ENCODE measurements at regions not wholly inside any gene's neighbourhood (a gene's known extent, or its start where the extent isn't known, plus 50 kb on each side); places are given as distances from the start of the nearest gene placed in this dataset.

DNA sequence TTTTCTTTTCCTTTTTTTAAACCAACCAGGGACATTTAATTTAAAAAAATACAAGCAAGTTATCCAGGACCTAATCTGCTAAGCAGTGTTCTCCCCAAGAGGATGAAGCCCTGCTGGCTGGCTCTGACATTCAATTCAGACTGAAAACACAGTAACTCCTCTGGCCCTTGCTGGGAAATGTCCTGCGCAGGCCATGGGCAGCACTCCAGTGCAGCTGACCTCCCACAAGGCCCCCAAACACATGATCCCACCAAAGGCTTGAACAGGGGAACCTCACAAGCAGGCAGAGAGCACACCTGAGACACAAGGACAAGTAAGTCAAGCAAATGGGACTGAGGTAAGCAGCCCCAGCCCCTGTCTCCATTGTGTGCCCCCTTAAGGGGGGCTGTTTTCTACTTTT lies 56.9 kb upstream of the FHIP2A start:
- no peak overlapping the region for H2BK20ac ChIP-seq (ENCODE audit: low read depth, low read length)
- H3K79me1 ChIP-seq (ENCODE audit: low read depth in 1 of 2, low read length in 2 of 2): peaks cover 0 to 3% of the 10 kb centered on the region in 2 experiments; a peak in 1 of 4 replicates
- H3K14ac ChIP-seq (replicated peaks; ENCODE audit: low read depth, low read length): no peak overlapping the region
- no peak overlapping the region for H3K4me2 ChIP-seq (ENCODE audit: low read depth, low read length)
- no peak overlapping the region for H2AFZ ChIP-seq (replicated peaks; ENCODE audit: low read length, poor library complexity)
- H3K9ac ChIP-seq (ENCODE audit: low read depth, low read length): no peak overlapping the region
- WGBS, 2 experiments (ENCODE audit: extremely low coverage in 2 of 2, insufficient read length in 1 of 2): no CpG with 5 or more reads among the region's 1 CpG
- intact Hi-C loops (cut with micrococcal nuclease): loop anchor here (5.0 kb wide), 1 partner anchor 52 kb away; no protein-coding TSS in a partner anchor
- H4K20me1 ChIP-seq (ENCODE audit: insufficient read depth, low read length): no peaks in the 10 kb centered on the region
- no peak overlapping the region for H3K4ac ChIP-seq (ENCODE audit: low read depth, low read length)
- no peak for ATAC-seq (ENCODE audit: low read depth)
- ChIA-PET CTCF (no interaction called here), POLR2A (ENCODE audit: unreplicated experiment) (no interaction called here)
- no peak for DNase-seq
- no peak overlapping the region for H4K5ac ChIP-seq (ENCODE audit: low read depth, low read length)
- no peak overlapping the region for H2BK15ac ChIP-seq (ENCODE audit: low read depth, low read length)
- no TSS peak for BruUV-seq (replicated peaks)
- no peaks in the 10 kb centered on the region for H3K36me3 ChIP-seq (ENCODE audit: control insufficient read depth, insufficient read depth, low read length)
- H3K23ac ChIP-seq (ENCODE audit: low read depth, low read length): no peak overlapping the region
- no peak overlapping the region for H3K4me3 ChIP-seq (ENCODE audit: insufficient read depth, low read depth, low read length)
- TF ChIP-seq MXI1 (IDR thresholded peaks at IDR 0.05; ENCODE audit: borderline replicate concordance, low read depth, low read length) (no peak), RFX5 (IDR thresholded peaks at IDR 0.05; ENCODE audit: low read depth, low read length) (no peak), CEBPB (IDR thresholded peaks at IDR 0.05; ENCODE audit: low read depth, low read length) (no peak), FOS (IDR thresholded peaks at IDR 0.05; ENCODE audit: low read depth, low read length) (no peak), BHLHE40 (IDR thresholded peaks at IDR 0.05; ENCODE audit: low read depth, low read length) (no peak), MAZ (IDR thresholded peaks at IDR 0.05; ENCODE audit: borderline replicate concordance, low read depth, low read length) (no peak)
- peaks cover 2% of the 10 kb centered on the region; the same call in 1 of the 2 replicates for H3K27me3 ChIP-seq (ENCODE audit: control insufficient read depth, insufficient read depth, low read length)
- H3K56ac ChIP-seq (ENCODE audit: extremely low read depth, insufficient read depth, low read length): no peak overlapping the region
- H3K9me1 ChIP-seq (ENCODE audit: insufficient read depth, low read length): no peaks in the 10 kb centered on the region
- H2AK9ac ChIP-seq (replicated peaks; ENCODE audit: low read depth, low read length, poor library complexity): no peak overlapping the region
- H3K4me1 ChIP-seq (ENCODE audit: control insufficient read depth, insufficient read depth, low read length): no peaks in the 10 kb centered on the region
- no peak overlapping the region for H4K91ac ChIP-seq (ENCODE audit: insufficient read depth, low read depth, low read length)
- no peaks in the 10 kb centered on the region for H3K9me3 ChIP-seq (ENCODE audit: control insufficient read depth, insufficient read depth, low read length)
- no peak overlapping the region for H3K18ac ChIP-seq (ENCODE audit: low read depth, low read length)
- dilution Hi-C loops (cut with HindIII; ENCODE audit: low sequenced_read_pairs, unreplicated experiment): no loop called here
- no peak overlapping the region for H3K27ac ChIP-seq (ENCODE audit: insufficient read depth, low read length)
- H4K8ac ChIP-seq (ENCODE audit: low read depth in 2 of 2, low read length in 2 of 2): no peak overlapping the region
- H2BK5ac ChIP-seq (ENCODE audit: low read depth, low read length, poor library complexity, severe bottlenecking): no peak overlapping the region
- no peak overlapping the region for H2BK120ac ChIP-seq (ENCODE audit: low read depth, low read length)
- in situ Hi-C loops (cut with MboI; ENCODE audit: low sequenced_read_pairs): no loop called here
- H2AK5ac ChIP-seq (ENCODE audit: low read depth, low read length): 0 out of 2 replicates have a peak overlapping the region, but pooled peaks have one; percentile 4
